DOHH2 (cell line): ENCODE measurements at regions not wholly inside any gene's neighbourhood (a gene's known extent, or its start where the extent isn't known, plus 50 kb on each side); places are given as distances from the start of the nearest gene placed in this dataset.

ENCODE experiments used
- H3F3A ChIP-seq: fragments of 200-600 bp; sonication (generic), shearing (Covaris generic); 2 replicates; pipeline ENCODE4 v1.6.0; 2016; ENCODE audit warnings: antibody characterized with exemption, mild to moderate bottlenecking; ENCODE audit not compliant: control insufficient read depth, insufficient read depth
- H3K27ac ChIP-seq: fragments of 200-600 bp; sonication (generic); 2 replicates; pipeline ENCODE4 v1.5.1; 2014; ENCODE audit warnings: low read depth, mild to moderate bottlenecking, low read length, moderate library complexity
- H3K27me3 ChIP-seq: fragments of 200-600 bp; sonication (generic); 2 replicates; pipeline ENCODE4 v1.6.1; 2014; ENCODE audit warnings: mild to moderate bottlenecking, low read length, mixed read lengths; ENCODE audit not compliant: control insufficient read depth
- H3K36me3 ChIP-seq: fragments of 200-600 bp; sonication (generic); 2 replicates; pipeline ENCODE4 v1.6.1; 2014; ENCODE audit warnings: mild to moderate bottlenecking, low read length, moderate library complexity, mixed read lengths; ENCODE audit not compliant: control insufficient read depth
- H3K4me1 ChIP-seq: fragments of 200-600 bp; sonication (generic); 2 replicates; pipeline ENCODE4 v1.6.1; 2014; ENCODE audit warnings: mild to moderate bottlenecking, low read length, mixed read lengths; ENCODE audit not compliant: control insufficient read depth
- H3K4me2 ChIP-seq: fragments of 200-600 bp; sonication (generic); 2 replicates; pipeline ENCODE4 v1.6.0; 2014; ENCODE audit warnings: mild to moderate bottlenecking, low read length, moderate library complexity
- H3K4me3 ChIP-seq: fragments of 200-600 bp; sonication (generic); 2 replicates; pipeline ENCODE4 v1.5.1; 2014; ENCODE audit warnings: mild to moderate bottlenecking, low read length, mixed read lengths
- H3K79me2 ChIP-seq: fragments of 200-600 bp; sonication (generic); 2 replicates; pipeline ENCODE4 v1.6.1; 2014; ENCODE audit warnings: mild to moderate bottlenecking, low read length, mixed read lengths; ENCODE audit not compliant: control insufficient read depth
- H3K9me2 ChIP-seq: fragments of 200-600 bp; sonication (generic); replicated peaks from 2 replicates; pipeline ENCODE4 v1.6.1; 2014; ENCODE audit warnings: mild to moderate bottlenecking, low read length, mixed read lengths; ENCODE audit not compliant: control insufficient read depth
- H3K9me3 ChIP-seq: fragments of 200-600 bp; sonication (generic); 2 replicates; pipeline ENCODE4 v1.6.1; 2014; ENCODE audit warnings: antibody characterized with exemption, low read length, mixed read lengths; ENCODE audit not compliant: control insufficient read depth, insufficient read depth
- H4K20me1 ChIP-seq: fragments of 200-600 bp; sonication (generic); 2 replicates; pipeline ENCODE4 v1.6.0; 2014; ENCODE audit warnings: low read depth, mild to moderate bottlenecking, antibody characterized with exemption, low read length, moderate library complexity; ENCODE audit not compliant: control insufficient read depth, insufficient read depth
- EZH2phosphoT487 ChIP-seq: fragments of 200-600 bp; sonication (generic); IDR thresholded peaks from 2 replicates; pipeline ENCODE4 v1.6.1; 2017; ENCODE audit warnings: borderline replicate concordance, mild to moderate bottlenecking, antibody characterized with exemption, low read length, moderate library complexity, mixed read lengths
- TF ChIP-seq, protein P1 (sequence below): fragments of 200-600 bp; sonication (generic); IDR thresholded peaks from one replicate; pipeline ENCODE4 v1.5.1; 2014; ENCODE audit warnings: antibody characterized with exemption, mild to moderate bottlenecking, low read depth, low read length; ENCODE audit not compliant: poor library complexity, severe bottlenecking

DNA sequence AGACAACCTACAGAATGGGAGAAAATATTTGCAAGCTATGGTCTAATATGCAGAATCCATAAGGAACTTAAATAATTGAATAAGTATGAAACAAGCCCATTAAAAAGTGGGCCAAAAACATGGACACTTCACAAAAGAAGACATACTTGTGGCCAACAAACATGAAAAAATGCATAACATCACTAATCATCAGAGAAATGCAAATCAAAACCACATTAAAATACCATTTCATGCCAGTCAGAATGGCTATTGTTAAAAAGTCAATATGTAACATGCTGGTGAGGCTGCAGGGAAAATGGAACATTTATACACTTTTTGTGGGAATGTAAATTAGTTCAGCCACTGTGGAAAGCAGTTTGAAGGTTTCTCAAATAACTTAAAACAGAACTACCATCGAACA lies 945.4 kb upstream of the FLRT2 start:
- Histone ChIP-seq H3K4me2 (no peak overlapping the region), H3K27me3 (no peaks in the 10 kb centered on the region), H3K9me3 (no peaks in the 10 kb centered on the region), H3K9me2 (no peaks in the 10 kb centered on the region), H3K36me3 (no peaks in the 10 kb centered on the region), H3K4me3 (no peak overlapping the region), H3K4me1 (no peaks in the 10 kb centered on the region), H4K20me1 (no peaks in the 10 kb centered on the region), H3K79me2 (no peaks in the 10 kb centered on the region), H3K27ac (no peak overlapping the region), H3F3A (no peaks in the 10 kb centered on the region)
- TF ChIP-seq EZH2phosphoT487, result no peak
- TF ChIP-seq, protein P1, sequence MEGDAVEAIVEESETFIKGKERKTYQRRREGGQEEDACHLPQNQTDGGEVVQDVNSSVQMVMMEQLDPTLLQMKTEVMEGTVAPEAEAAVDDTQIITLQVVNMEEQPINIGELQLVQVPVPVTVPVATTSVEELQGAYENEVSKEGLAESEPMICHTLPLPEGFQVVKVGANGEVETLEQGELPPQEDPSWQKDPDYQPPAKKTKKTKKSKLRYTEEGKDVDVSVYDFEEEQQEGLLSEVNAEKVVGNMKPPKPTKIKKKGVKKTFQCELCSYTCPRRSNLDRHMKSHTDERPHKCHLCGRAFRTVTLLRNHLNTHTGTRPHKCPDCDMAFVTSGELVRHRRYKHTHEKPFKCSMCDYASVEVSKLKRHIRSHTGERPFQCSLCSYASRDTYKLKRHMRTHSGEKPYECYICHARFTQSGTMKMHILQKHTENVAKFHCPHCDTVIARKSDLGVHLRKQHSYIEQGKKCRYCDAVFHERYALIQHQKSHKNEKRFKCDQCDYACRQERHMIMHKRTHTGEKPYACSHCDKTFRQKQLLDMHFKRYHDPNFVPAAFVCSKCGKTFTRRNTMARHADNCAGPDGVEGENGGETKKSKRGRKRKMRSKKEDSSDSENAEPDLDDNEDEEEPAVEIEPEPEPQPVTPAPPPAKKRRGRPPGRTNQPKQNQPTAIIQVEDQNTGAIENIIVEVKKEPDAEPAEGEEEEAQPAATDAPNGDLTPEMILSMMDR, result no peak

DNA sequence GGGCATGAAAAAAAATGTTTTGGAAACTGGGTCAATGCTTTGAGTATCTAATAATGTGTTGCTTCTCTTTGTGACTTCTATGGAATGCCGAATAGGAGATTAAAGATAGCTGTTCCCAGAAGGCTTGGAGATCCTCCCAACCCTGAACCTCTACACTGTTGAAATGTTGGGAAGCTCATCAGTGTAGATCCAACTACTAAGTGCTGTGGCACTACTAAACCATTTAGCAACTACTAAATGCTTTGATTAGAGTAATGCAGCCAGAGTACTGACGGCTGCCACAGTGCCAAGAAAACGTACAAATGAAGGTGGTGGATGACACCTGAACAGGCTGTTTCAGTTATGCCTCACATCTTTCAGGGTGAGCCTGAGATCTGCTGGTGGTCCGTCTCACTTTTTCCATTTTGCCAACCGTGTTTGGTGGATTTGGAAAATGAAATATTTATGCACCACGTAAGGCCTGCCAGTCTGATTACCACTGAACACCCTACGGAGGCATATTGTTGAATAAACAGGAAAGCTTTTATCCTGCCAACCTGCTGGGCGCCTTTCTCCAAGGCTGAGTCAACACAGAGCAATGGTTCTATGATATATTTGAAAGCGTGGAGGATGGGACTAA lies 938.0 kb upstream of the FLRT2 start:
- Histone ChIP-seq H3K4me3 (no peak overlapping the region), H3K79me2 (no peaks in the 10 kb centered on the region), H3K27ac (no peak overlapping the region), H3K4me2 (no peak overlapping the region), H3K4me1 (no peaks in the 10 kb centered on the region), H3K9me3 (no peaks in the 10 kb centered on the region), H3K9me2 (no peaks in the 10 kb centered on the region), H3K27me3 (no peaks in the 10 kb centered on the region), H3K36me3 (no peaks in the 10 kb centered on the region), H4K20me1 (no peaks in the 10 kb centered on the region), H3F3A (no peaks in the 10 kb centered on the region)
- TF ChIP-seq EZH2phosphoT487, result no peak
- TF ChIP-seq, protein P1, result no peak

DNA sequence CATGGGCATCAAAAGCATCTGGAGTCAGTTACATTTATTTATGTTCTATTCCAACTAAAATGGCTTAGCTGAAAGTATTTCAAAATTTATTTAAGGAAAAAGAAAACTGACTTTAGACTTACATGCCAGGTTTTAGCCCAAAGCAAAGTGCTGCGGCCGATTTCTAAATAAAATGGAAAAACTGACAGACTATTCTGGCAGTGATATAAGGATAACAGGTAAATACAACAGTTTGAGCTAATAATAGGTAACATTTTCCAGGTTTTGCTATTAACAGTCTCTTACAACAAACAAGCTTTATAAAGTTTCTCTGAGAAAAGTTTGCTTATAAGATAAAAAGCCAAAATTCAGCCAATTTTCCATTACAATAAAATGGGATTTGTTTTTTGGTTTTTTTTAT lies 937.2 kb upstream of the FLRT2 start:
- Histone ChIP-seq H3F3A (no peaks in the 10 kb centered on the region), H3K4me3 (no peak overlapping the region), H3K9me2 (no peaks in the 10 kb centered on the region), H4K20me1 (no peaks in the 10 kb centered on the region), H3K79me2 (no peaks in the 10 kb centered on the region), H3K27me3 (no peaks in the 10 kb centered on the region), H3K9me3 (no peaks in the 10 kb centered on the region), H3K4me1 (no peaks in the 10 kb centered on the region), H3K36me3 (no peaks in the 10 kb centered on the region), H3K4me2 (no peak overlapping the region), H3K27ac (no peak overlapping the region)
- no peak for TF ChIP-seq EZH2phosphoT487
- TF ChIP-seq, protein P1, result no peak
